Embryonic facial prominence (tissue), 1 donor: ENCODE measurements at regions not wholly inside any gene's neighbourhood (a gene's known extent, or its start where the extent isn't known, plus 50 kb on each side); places are given as distances from the start of the nearest gene placed in this dataset.
"Not testable (repeated sequence)": the region's sequence is repeated elsewhere in the genome, so short reads cannot be mapped to it uniquely, and the experiment has no call there.

Experiments used
- DNase-seq: peaks from one replicate; pipeline ENCODE4 v3.0.0-alpha.2; 2016; ENCODE audit errors: extremely low spot score

- DNase-seq: no peak
Observed at GRCh38 chr6:85864453-85865401, 222.0 kb upstream of the SYNCRIP start.

DNA sequence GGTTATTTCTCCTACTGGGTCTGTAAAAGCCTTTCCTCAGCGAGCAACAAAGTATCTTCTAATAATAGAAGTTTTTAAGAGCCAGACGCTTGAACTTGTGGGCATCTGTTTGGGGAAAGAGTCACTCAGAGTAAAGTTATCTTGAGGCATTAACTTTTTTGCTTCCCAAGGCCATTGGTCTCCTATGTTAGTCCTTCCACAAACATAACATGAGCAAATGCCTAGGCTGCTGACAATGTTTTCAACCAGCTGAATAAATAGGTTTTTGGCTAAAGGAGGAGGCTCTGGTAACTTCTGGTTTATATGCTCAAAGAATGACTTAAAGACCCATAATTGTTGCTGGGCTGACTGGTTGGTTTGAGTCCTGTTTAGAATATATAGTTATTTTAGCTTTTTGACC lies 213.5 kb upstream of the SYNCRIP start:
- DNase-seq: no peak

GRCh38 chr6:85838351-85839119 lies 195.8 kb upstream of the SYNCRIP start:
- DNase-seq: not testable (repeated sequence)

- no peak for DNase-seq
Observed at GRCh38 chr6:85828973-85829372, 186.3 kb upstream of the SYNCRIP start.

DNA sequence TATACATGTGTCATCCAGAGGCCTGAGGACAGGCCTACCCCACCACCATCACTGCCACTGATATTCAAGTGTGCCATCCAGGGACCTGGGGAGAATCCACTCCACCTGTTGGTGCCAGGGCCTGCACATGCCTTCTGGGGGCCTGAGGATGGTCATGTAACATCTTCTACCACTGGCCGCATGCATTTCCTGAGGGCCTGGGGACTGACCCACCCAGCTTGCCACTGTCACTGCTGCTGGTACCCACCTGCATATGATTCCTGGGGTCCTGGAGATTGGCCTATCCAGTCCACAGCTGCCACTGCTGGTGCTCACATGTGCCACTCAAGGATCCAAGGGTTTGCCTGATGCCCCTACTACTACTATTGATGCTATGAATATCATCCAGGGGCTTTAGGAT lies 184.3 kb upstream of the SYNCRIP start:
- no peak for DNase-seq

- DNase-seq: no peak
Observed at GRCh38 chr6:85824329-85824728, 181.6 kb upstream of the SYNCRIP start.

DNA sequence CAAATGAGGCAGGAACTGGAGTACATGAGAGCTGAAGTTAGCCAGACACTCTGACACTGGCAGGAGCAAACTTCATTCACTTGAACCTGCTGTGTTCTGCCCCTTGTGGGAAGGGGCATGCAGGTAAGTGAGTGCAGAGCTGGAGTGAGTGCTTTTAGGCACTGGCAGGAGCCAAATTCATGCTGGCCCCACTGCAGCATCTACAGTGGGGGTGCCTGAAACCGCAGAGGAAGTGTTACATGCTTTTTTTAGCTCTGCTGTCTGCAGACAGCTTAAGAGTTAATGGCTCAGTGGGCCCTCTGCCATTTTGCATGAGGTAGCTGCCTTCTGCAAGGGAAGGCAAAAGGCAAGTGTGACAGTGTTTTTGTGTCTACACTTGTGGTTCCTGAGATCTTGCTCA lies 167.9 kb upstream of the SYNCRIP start:
- DNase-seq: no peak

- DNase-seq: no peak
Observed at GRCh38 chr6:85803721-85804120, 161.0 kb upstream of the SYNCRIP start.

GRCh38 chr6:85802162-85802561 lies 159.5 kb upstream of the SYNCRIP start:
- no peak for DNase-seq

- no peak for DNase-seq
Observed at GRCh38 chr6:85798931-85799652, 156.4 kb upstream of the SYNCRIP start.

DNA sequence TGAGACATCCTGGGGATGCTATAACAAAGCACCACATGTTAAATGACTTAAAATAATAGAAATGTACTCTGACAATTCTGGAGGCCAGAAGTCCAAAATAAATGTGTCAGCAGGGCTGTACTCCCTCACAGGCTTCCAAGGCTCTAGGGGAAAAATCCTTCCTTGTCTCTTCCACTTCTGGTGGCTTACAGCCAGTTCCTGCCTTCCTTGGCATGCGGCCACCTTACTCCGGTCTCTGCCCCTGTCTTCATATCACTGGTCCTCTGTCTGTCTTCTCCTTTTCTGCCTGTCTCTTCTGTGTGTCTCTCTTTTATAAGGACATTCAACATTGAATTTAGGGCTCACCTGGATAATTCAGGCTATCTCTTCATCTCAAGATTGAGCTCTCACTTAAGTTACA lies 155.3 kb upstream of the SYNCRIP start:
- no peak for DNase-seq

GRCh38 chr6:85795945-85796344 lies 153.3 kb upstream of the SYNCRIP start:
- no peak for DNase-seq

DNA sequence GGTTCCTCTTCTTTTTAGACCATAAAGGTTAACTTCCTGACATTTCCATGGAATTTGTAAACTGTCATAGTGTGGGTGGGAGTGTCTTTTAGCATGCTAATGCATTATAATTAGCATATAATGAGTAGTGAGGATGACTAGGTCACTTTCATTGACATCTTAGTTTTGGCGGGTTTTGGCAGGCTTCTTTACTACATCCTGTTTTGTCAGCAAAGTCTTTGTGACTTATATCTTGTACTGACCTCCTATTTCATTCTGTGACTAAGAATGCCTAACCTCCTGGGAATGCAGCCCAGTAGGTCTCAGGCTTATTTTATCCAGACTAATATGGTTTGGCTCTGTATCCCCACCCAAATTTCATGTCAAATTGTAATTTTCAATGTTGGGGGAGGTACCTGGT lies 149.6 kb upstream of the SYNCRIP start:
- DNase-seq: no peak

GRCh38 chr6:85775883-85776282 lies 133.2 kb upstream of the SYNCRIP start:
- DNase-seq: no peak

- no peak for DNase-seq
Observed at GRCh38 chr6:85772641-85773040, 130.0 kb upstream of the SYNCRIP start.

DNA sequence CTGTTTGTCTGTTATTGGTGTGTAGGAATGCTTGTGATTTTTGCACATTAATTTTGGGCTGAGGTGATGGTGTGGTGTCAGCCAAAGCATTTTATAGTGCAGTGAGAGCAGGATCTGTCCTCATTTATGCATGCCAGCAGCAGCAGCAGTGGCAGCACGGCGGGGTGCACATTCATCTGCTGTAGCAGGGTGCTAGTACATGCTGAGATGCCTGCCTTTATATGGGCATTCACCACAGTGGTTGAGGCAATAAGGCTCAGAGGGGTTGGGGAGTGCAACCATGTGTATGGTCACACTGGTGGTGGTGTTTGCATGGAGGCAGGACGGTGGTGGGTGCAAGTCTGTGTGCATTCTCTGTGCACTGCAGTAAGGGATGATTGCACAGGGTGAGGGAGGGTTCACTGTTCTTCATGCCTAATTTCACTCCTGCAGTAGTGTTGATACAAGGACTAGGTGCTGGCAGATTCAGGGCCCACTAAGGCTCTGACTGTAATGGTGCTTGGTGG lies 129.3 kb upstream of the SYNCRIP start:
- DNase-seq: no peak

GRCh38 chr6:85771455-85771854 lies 128.8 kb upstream of the SYNCRIP start:
- DNase-seq: no peak

- no peak for DNase-seq
Observed at GRCh38 chr6:85764844-85765243, 122.2 kb upstream of the SYNCRIP start.

DNA sequence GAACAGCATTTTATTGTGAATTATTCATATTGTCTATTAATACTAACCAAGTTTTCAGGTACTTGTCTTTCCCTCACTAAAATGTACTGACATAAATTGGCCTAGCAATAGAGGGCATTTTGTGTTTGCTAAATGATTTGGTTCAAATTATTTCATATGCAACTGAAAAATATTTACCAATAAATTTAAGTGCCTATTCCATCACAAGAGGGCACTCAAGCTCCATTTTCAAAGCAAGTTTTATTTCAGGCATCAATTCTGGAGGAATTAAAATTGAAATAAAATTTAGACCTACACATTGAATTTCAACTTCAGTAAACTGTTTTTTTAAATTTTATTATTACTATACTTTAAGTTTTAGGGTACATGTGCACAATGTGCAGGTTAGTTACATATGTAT lies 114.3 kb upstream of the SYNCRIP start:
- no peak for DNase-seq

GRCh38 chr6:85754894-85755293 lies 112.2 kb upstream of the SYNCRIP start:
- no peak for DNase-seq

- no peak for DNase-seq
Observed at GRCh38 chr6:85752602-85753001, 109.9 kb upstream of the SYNCRIP start.
